Immature natural killer cell (primary cell): ENCODE measurements at regions not wholly inside any gene's neighbourhood (a gene's known extent, or its start where the extent isn't known, plus 50 kb on each side); places are given as distances from the start of the nearest gene placed in this dataset.

ENCODE experiments used
- DNase-seq, 3 donors: peaks; one replicate each; pipeline ENCODE4 v3.0.0; 2022; ENCODE audit warnings: mixed read lengths in 1 of 3
- H3K27ac Mint-ChIP-seq, 6 donors: one replicate each; pipeline ENCODE4 v1.8.0; 2020; ENCODE audit warnings: mixed read lengths in 6 of 6, mild to moderate bottlenecking in 5 of 6, inconsistent platforms in 4 of 6, moderate library complexity in 3 of 6
- H3K27me3 Mint-ChIP-seq, 3 donors: one replicate each; pipeline ENCODE4 v1.8.0; 2020 to 2021; ENCODE audit warnings: low read depth in 3 of 3, mild to moderate bottlenecking in 3 of 3, mixed read lengths in 3 of 3, moderate library complexity in 3 of 3, inconsistent platforms in 1 of 3
- H3K36me3 Mint-ChIP-seq, 3 donors: one replicate each; pipeline ENCODE4 v1.8.0; 2020; ENCODE audit warnings: mixed read lengths in 3 of 3, inconsistent platforms in 2 of 3, mild to moderate bottlenecking in 2 of 3
- H3K4me1 Mint-ChIP-seq, 2 donors: one replicate each; pipeline ENCODE4 v1.8.0; 2020; ENCODE audit warnings: inconsistent platforms in 2 of 2, mild to moderate bottlenecking in 2 of 2, mixed read lengths in 2 of 2, moderate library complexity in 1 of 2
- H3K4me3 Mint-ChIP-seq, 5 donors: one replicate each; pipeline ENCODE4 v1.8.0; 2020; ENCODE audit warnings: mild to moderate bottlenecking in 5 of 5, mixed read lengths in 5 of 5, inconsistent platforms in 3 of 5, moderate library complexity in 3 of 5
- H3K9me3 Mint-ChIP-seq, 6 donors: one replicate each; pipeline ENCODE4 v1.8.0; 2020; ENCODE audit warnings: mild to moderate bottlenecking in 6 of 6, mixed read lengths in 6 of 6, inconsistent platforms in 4 of 6, moderate library complexity in 3 of 6

DNA sequence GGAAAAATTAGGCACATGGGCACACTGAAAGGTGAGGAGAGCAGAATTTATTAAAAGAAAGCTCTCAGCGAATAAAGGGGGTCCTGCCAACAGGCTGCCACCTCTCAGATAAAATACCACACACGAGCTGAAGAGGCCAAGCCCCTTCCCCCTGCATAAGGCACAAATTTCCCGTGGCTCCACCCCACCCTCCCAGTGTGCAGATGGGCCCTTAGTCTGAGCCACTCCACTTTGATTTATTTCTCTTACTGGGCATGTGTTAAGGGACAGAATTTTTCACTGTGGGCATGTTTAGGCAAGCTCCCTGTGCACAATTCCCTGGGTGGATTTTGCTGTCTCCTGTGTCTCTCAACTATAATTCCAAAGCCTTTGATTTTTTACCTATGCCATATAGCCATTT lies 409.8 kb downstream of the TBL1XR1 start:
- Mint-ChIP-seq H3K9me3 (peaks cover 0 to 6% (median 2%) of the 10 kb centered on the region in 6 donors), H3K4me1 (no peaks in the 10 kb centered on the region), H3K27me3 (peaks cover 0 to 7% (median 5%) of the 10 kb centered on the region in 3 donors), H3K4me3 (no peak overlapping the region), H3K36me3 (no peaks in the 10 kb centered on the region), H3K27ac (no peak overlapping the region)
- no peak for DNase-seq

DNA sequence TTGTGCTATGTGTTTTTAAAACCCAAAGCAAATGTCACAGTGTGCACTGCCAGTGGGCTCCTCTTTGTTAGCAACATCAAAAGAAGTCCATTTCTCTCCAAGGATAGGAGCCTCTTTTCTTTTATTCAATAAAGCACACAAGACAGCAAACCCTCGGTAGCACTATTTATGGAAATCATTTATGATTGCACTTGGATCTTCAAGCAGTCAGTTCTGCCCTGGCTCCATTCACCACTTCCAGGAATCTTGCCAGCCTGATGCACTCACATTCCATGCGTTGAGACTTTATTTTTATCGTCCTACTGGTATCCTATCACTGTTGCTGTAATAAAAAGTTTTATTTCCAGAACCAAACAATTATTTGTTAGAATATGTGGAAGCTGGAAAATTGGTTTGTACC lies 412.1 kb downstream of the TBL1XR1 start:
- Mint-ChIP-seq H3K27ac (no peak overlapping the region), H3K27me3 (peaks cover 0 to 6% (median 5%) of the 10 kb centered on the region in 3 donors), H3K36me3 (no peaks in the 10 kb centered on the region), H3K4me1 (no peaks in the 10 kb centered on the region), H3K4me3 (no peak overlapping the region), H3K9me3 (peaks cover 0 to 6% (median 2%) of the 10 kb centered on the region in 6 donors)
- no peak for DNase-seq

DNA sequence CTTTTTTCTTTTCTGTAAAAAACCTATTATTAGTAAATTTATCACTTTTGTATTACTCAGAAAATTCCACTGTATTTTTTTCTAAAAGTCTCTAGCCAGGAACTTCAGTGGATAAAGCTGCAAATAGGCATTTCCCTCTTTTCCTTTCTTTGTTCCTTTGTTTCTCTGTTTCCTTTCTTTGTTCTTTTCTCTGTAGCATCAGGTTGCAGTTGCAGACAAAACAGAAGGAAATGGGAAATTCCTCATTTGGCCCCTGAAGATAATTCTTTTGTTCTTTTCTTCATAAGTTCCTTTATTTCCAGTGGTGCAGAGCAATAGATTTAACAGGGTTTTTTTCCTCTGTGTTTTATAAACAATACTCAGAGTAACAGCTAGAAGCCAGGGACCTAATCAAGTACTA lies 416.5 kb downstream of the TBL1XR1 start:
- no peaks in the 10 kb centered on the region for H3K36me3 Mint-ChIP-seq
- H3K4me1 Mint-ChIP-seq: no peaks in the 10 kb centered on the region
- H3K9me3 Mint-ChIP-seq: peaks cover 0 to 5% (median under 1%) of the 10 kb centered on the region in 6 donors
- H3K4me3 Mint-ChIP-seq: no peak overlapping the region
- no peak overlapping the region for H3K27ac Mint-ChIP-seq
- DNase-seq: no peak
- H3K27me3 Mint-ChIP-seq: peaks cover 0 to 5% (median 1%) of the 10 kb centered on the region in 3 donors

GRCh38 chr3:176776622-176777175 lies 420.6 kb downstream of the TBL1XR1 start:
- DNase-seq: no peak
- Mint-ChIP-seq H3K9me3 (peaks cover 0 to 21% (median 10%) of the 10 kb centered on the region in 6 donors), H3K4me3 (no peak overlapping the region), H3K27me3 (peaks cover 0 to 5% (median 2%) of the 10 kb centered on the region in 3 donors), H3K27ac (no peak overlapping the region), H3K36me3 (no peaks in the 10 kb centered on the region), H3K4me1 (no peaks in the 10 kb centered on the region)

- no peak for DNase-seq
Observed at GRCh38 chr3:176769547-176770190, 427.6 kb downstream of the TBL1XR1 start.

GRCh38 chr3:176767385-176767784 lies 429.9 kb downstream of the TBL1XR1 start:
- DNase-seq: no peak
- H3K27me3 Mint-ChIP-seq: peaks cover 0 to 2% (median 2%) of the 10 kb centered on the region in 3 donors

More at GRCh38 chr3:176769547-176770190, 427.6 kb downstream of the TBL1XR1 start:
- Mint-ChIP-seq H3K27me3 (peaks cover 2% of the 10 kb centered on the region in 3 donors), H3K4me3 (no peak overlapping the region), H3K27ac (no peak overlapping the region), H3K4me1 (no peaks in the 10 kb centered on the region), H3K9me3 (peaks cover 10 to 38% (median 21%) of the 10 kb centered on the region in 6 donors), H3K36me3 (no peaks in the 10 kb centered on the region)

GRCh38 chr3:176766862-176767261 lies 430.4 kb downstream of the TBL1XR1 start:
- no peak for DNase-seq
- Mint-ChIP-seq H3K27ac (no peak overlapping the region), H3K9me3 (peaks cover 9 to 25% (median 15%) of the 10 kb centered on the region in 6 donors), H3K4me3 (no peak overlapping the region), H3K27me3 (peaks cover 0 to 2% (median 2%) of the 10 kb centered on the region in 3 donors), H3K36me3 (no peaks in the 10 kb centered on the region), H3K4me1 (no peaks in the 10 kb centered on the region)

More at GRCh38 chr3:176767385-176767784, 429.9 kb downstream of the TBL1XR1 start:
- H3K4me3 Mint-ChIP-seq: no peak overlapping the region
- no peak overlapping the region for H3K27ac Mint-ChIP-seq
- H3K36me3 Mint-ChIP-seq: no peaks in the 10 kb centered on the region
- H3K4me1 Mint-ChIP-seq: no peaks in the 10 kb centered on the region
- peaks cover 9 to 28% (median 16%) of the 10 kb centered on the region in 6 donors for H3K9me3 Mint-ChIP-seq

GRCh38 chr3:176765382-176765900 lies 431.8 kb downstream of the TBL1XR1 start:
- H3K27ac Mint-ChIP-seq: no peak overlapping the region
- no peaks in the 10 kb centered on the region for H3K4me1 Mint-ChIP-seq
- no peak for DNase-seq
- H3K4me3 Mint-ChIP-seq: no peak overlapping the region
- peaks cover 0 to 2% (median 2%) of the 10 kb centered on the region in 3 donors for H3K27me3 Mint-ChIP-seq
- H3K9me3 Mint-ChIP-seq: peaks cover 4 to 16% (median 15%) of the 10 kb centered on the region in 6 donors
- H3K36me3 Mint-ChIP-seq: no peaks in the 10 kb centered on the region

DNA sequence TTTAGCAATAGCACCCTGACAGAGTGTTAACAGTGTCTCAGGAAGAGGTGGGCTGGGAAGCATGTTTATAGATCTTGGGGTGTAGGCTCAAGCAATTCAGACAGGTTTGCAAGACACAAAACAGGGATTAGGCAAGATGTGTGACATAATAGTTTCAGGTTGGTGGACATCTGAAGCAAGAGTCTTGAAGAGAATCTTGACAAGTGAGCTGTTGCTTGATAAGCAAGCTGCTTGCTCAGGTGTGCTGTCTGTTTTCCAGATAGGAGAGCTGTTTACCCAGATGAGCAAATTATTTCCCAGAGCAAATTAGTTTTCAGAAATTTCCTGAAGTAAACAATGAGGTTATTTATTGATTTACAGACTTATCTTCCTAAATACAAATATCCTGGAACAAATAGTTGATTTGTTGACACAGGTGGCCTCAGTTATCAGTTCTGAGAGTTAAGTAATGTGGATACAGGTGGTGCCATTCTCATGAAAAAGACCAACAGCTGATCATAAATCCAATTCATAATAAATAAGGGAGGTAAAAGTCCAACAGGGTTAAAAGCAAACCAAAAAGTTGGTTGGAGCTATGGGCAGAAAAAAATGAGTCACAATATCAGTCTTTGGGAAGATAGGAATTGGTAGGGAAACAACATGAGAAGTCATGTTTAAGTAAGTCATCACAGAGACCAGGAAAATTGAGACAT lies 437.3 kb downstream of the TBL1XR1 start:
- no peak overlapping the region for H3K4me3 Mint-ChIP-seq
- peaks cover 0 to 8% (median 0%) of the 10 kb centered on the region in 6 donors for H3K9me3 Mint-ChIP-seq
- no peaks in the 10 kb centered on the region for H3K27me3 Mint-ChIP-seq
- no peaks in the 10 kb centered on the region for H3K36me3 Mint-ChIP-seq
- H3K4me1 Mint-ChIP-seq: no peaks in the 10 kb centered on the region
- no peak for DNase-seq
- no peak overlapping the region for H3K27ac Mint-ChIP-seq

DNA sequence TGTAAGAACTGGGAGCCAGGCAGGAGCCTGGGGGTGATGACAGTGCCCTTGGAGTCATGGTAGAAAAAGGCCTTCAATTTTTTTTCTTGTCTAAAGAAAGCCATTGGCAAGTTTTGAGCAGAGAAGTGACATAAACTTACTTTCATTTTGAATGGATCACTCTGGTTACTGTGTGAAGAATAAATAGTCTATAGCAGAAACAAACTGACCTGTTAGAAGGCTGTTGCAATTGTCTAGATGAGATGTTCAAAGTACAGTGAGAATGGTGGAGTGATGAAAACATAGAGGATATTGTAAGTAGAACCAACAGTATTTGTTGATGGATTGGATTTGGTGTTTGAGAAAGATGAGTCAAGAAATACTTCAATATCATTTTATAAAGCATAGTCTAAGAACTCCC lies 439.9 kb downstream of the TBL1XR1 start:
- Mint-ChIP-seq H3K9me3 (peaks cover 0 to 6% (median 0%) of the 10 kb centered on the region in 6 donors), H3K27me3 (peaks cover 0 to 3% (median 1%) of the 10 kb centered on the region in 3 donors), H3K4me3 (no peak overlapping the region), H3K27ac (no peak overlapping the region), H3K4me1 (no peaks in the 10 kb centered on the region), H3K36me3 (no peaks in the 10 kb centered on the region)
- no peak for DNase-seq

GRCh38 chr3:176755977-176756376 lies 441.3 kb downstream of the TBL1XR1 start:
- no peaks in the 10 kb centered on the region for H3K4me1 Mint-ChIP-seq

DNA sequence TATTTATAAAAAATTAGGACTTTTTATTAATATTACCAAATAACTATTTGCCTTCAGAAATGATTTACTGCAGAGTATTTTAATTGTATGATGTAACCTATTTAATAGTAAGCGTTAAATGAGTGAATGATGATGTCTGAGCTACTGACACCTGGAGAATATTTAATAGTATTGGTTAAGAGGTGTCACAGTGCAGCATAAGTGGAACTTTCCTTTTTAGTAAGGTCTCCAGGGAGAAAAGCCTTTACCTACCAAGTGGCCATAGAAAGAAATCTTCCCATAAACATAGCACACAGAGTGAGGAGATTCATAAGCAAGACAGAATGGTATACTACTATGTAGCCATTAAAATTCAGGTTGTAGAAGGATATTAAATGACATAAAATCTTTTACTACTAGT lies 441.7 kb downstream of the TBL1XR1 start:
- Mint-ChIP-seq H3K27ac (no peak overlapping the region), H3K4me1 (no peaks in the 10 kb centered on the region), H3K36me3 (no peaks in the 10 kb centered on the region), H3K9me3 (peaks cover 0 to 8% (median 5%) of the 10 kb centered on the region in 6 donors), H3K27me3 (peaks cover 0 to 5% (median 1%) of the 10 kb centered on the region in 3 donors), H3K4me3 (no peak overlapping the region)
- no peak for DNase-seq

More at GRCh38 chr3:176755977-176756376, 441.3 kb downstream of the TBL1XR1 start:
- DNase-seq: no peak
- H3K27ac Mint-ChIP-seq: no peak overlapping the region
- peaks cover 0 to 5% (median 1%) of the 10 kb centered on the region in 3 donors for H3K27me3 Mint-ChIP-seq
- H3K9me3 Mint-ChIP-seq: peaks cover 0 to 7% (median 5%) of the 10 kb centered on the region in 6 donors
- H3K4me3 Mint-ChIP-seq: no peak overlapping the region
- H3K36me3 Mint-ChIP-seq: no peaks in the 10 kb centered on the region

- H3K4me1 Mint-ChIP-seq: no peaks in the 10 kb centered on the region
- no peaks in the 10 kb centered on the region for H3K36me3 Mint-ChIP-seq
Observed at GRCh38 chr3:176741664-176742047, 455.6 kb downstream of the TBL1XR1 start.

More at GRCh38 chr3:176741664-176742047, 455.6 kb downstream of the TBL1XR1 start:
- DNase-seq: no peak
- H3K27ac Mint-ChIP-seq: no peak overlapping the region
- peaks cover 0 to 1% (median 0%) of the 10 kb centered on the region in 3 donors for H3K27me3 Mint-ChIP-seq
- peaks cover 0 to 1% (median 0%) of the 10 kb centered on the region in 6 donors for H3K9me3 Mint-ChIP-seq
- no peak overlapping the region for H3K4me3 Mint-ChIP-seq
